ENCODE measurements at regions not wholly inside any gene's neighbourhood (a gene's known extent, or its start where the extent isn't known, plus 50 kb on each side); places are given as distances from the start of the nearest gene placed in this dataset.

DNA sequence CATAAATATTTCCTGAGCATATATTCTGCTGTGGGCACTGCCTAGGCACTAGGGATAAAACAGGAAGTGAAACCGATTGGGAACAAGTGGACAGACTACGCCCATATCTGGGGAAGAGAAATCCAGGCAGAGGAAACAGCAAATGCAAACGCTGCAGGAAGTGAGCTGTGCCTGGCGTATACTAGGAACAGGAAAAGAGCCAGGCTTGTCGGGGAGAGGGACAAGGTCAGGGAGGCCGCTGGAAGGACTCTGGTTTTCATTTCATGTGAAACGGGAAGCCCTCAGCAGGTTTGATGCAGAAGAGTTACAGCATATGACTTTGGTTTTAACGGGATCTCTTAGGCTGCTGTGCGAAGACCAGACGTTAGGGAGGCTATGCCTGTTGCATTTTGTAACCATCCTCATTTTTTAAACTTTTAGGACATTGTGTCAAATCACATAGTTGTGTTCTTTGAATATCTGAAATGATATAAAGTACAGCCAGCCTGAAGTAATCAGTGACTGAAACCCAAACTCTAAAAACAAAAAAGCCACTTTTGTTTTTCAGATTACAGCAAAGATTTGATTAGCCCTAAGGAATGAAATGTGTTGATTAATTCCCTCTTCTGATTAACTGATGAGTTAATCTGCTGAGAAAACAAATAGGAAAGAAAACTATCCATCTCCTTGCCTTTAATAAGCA lies 110.2 kb upstream of the PIEZO2 start:
- TF ChIP-seq, protein P1, sequence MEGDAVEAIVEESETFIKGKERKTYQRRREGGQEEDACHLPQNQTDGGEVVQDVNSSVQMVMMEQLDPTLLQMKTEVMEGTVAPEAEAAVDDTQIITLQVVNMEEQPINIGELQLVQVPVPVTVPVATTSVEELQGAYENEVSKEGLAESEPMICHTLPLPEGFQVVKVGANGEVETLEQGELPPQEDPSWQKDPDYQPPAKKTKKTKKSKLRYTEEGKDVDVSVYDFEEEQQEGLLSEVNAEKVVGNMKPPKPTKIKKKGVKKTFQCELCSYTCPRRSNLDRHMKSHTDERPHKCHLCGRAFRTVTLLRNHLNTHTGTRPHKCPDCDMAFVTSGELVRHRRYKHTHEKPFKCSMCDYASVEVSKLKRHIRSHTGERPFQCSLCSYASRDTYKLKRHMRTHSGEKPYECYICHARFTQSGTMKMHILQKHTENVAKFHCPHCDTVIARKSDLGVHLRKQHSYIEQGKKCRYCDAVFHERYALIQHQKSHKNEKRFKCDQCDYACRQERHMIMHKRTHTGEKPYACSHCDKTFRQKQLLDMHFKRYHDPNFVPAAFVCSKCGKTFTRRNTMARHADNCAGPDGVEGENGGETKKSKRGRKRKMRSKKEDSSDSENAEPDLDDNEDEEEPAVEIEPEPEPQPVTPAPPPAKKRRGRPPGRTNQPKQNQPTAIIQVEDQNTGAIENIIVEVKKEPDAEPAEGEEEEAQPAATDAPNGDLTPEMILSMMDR (IDR thresholded peaks at IDR 0.05; ENCODE audit: low read depth, low read length) = no peak

GRCh38 chr18:11258039-11258610 lies 108.8 kb upstream of the PIEZO2 start:
- TF ChIP-seq, protein P1 (IDR thresholded peaks at IDR 0.05; ENCODE audit: low read depth, low read length) = no peak
- H3K4me3 ChIP-seq (ENCODE audit: low read depth, low read length) = no peak overlapping the region

More for the DNA sequence above, 110.2 kb upstream of the PIEZO2 start:
- H3K4me3 ChIP-seq (ENCODE audit: low read depth, low read length) = no peak overlapping the region

- TF ChIP-seq, protein P1 (IDR thresholded peaks at IDR 0.05; ENCODE audit: low read depth, low read length) = no peak
Measured at GRCh38 chr18:11256251-11256650, 106.9 kb upstream of the PIEZO2 start.

GRCh38 chr18:11251891-11252270 lies 102.5 kb upstream of the PIEZO2 start:
- H3K4me3 ChIP-seq (ENCODE audit: low read depth, low read length) = no peak overlapping the region
- TF ChIP-seq, protein P1 (IDR thresholded peaks at IDR 0.05; ENCODE audit: low read depth, low read length) = no peak

More at GRCh38 chr18:11256251-11256650, 106.9 kb upstream of the PIEZO2 start:
- H3K4me3 ChIP-seq (ENCODE audit: low read depth, low read length) = no peak overlapping the region

DNA sequence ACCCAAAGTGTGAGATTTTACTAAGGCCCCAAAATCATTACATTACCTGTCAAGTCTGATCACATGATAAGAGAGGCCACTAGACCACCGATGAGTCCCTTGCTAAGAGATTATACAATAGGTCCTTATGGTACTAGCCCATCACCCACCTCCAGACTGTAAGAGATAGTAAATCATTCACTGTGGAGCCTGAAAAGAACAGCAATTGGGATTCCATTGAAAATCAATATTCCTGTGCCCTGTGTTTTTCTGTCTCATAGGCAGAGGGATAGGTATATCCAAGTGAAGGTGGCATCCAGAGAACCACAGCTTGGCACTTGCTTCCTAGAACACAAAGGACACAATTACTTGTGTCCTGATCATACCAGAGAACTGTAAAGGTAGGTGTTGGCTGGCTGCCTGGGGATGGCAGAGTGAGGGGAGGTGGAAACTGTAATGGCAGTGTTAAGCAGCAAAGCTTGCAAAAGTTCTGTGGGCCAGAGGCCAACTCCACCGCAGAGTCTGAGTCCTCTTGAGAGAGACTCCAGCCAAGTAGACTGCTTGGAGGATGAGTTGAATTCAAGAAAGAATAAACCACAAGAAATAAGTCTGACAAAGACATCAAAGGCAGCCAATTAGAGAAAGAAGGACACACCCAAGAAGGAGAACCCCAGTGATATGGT lies 102.0 kb upstream of the PIEZO2 start:
- TF ChIP-seq, protein P1 (IDR thresholded peaks at IDR 0.05; ENCODE audit: low read depth, low read length) = no peak
- no peak overlapping the region for H3K4me3 ChIP-seq (ENCODE audit: low read depth, low read length)

GRCh38 chr18:11249391-11249790 lies 100.0 kb upstream of the PIEZO2 start:
- no peak overlapping the region for H3K4me3 ChIP-seq (ENCODE audit: low read depth, low read length)
- TF ChIP-seq, protein P1 (IDR thresholded peaks at IDR 0.05; ENCODE audit: low read depth, low read length) = no peak
